Left colon (tissue), 2 donors: ENCODE measurements at regions not wholly inside any gene's neighbourhood (a gene's known extent, or its start where the extent isn't known, plus 50 kb on each side); places are given as distances from the start of the nearest gene placed in this dataset.

Experiments used
- ATAC-seq: fragments of 200-7000 bp; cut with Tn5 transposase; one replicate; pipeline ENCODE4 v1.9.1; 2020; ENCODE audit warnings: mild to moderate bottlenecking, moderate library complexity
- DNase-seq, 2 donors: peaks; one replicate each; pipeline ENCODE4 v3.0.0-alpha.2; 2020
- intact Hi-C, 2 donors: fragments of 100-400 bp; cut with DNase I in 1 of 2; cut with micrococcal nuclease in 1 of 2; formaldehyde crosslinking; loops; one replicate each; pipeline versions ENCODE4 v1.11.2 to v1.14.0; 2022; cut with DNase I, micrococcal nuclease
- donor health status: DM: no; HTN: no; CAD: no.
- donor health status: DM: yes; HTN: yes; CAD: no.

DNA sequence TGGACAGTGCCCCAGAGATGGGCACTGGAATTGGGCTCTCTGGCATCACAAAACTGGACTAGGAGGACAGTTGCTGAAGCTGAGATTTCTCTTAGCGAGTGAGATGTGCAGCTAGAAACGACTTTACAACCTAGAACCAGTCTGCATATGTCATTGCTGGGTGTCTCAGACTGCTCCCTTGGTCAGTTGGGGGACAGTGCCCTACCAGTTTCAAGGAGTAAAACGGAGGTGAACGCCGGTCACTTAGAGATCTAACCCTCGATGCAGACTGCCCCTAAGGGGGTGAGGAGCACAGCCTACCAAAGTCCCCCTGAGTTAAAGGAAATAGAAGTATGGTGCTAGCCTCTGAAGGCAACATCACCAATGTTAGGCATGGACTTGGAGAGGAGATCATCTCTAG, 704.4 kb upstream of the CDH9 start:
- intact Hi-C loops, result no loop called here
- ATAC-seq, result no peak
- no peak for DNase-seq

DNA sequence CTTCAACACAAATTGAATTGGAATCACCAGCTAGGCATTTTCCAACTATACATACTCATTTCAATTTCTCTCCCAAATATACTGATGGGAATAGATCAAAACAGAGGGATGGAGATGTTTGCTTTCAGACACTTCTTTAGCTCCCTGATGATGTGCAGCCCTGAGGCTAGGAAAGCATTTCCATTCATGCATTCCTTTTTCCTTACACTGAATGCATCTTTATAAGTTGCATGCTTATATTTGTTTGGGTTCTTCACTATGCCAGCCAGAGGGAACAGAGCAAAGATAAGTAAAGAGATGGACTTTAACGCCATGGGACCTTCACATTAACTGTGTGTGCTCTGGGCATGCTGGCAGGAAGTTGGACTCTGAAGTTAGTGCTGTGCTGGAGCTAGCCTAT, 696.5 kb upstream of the CDH9 start:
- intact Hi-C loops, result no loop called here
- no peak for ATAC-seq

DNA sequence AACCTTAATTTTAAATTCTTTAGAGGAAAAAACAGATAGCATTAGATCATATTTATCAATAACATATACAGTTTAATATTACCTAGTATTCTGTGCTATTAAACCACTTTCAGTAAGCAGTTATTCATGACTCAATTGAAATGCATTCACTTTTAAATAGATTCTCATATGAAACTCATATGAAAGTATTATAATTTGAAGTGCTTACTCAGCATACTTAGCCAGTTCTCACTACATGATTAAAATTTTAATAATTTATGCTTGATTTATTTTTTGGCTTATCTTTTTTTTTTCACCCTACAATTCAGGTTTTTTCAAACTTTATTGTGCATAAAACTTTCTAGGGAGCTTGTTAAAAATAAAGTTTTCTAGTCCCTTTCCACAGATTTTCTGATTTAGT, 694.9 kb upstream of the CDH9 start:
- intact Hi-C loops, result no loop called here
- ATAC-seq (no peak), DNase-seq (no peak)

More for the DNA sequence above, 696.5 kb upstream of the CDH9 start:
- no peak for DNase-seq

GRCh38 chr5:27727254-27727653, 688.9 kb upstream of the CDH9 start:
- ATAC-seq (no peak), DNase-seq (no peak)
- intact Hi-C loops, result no loop called here

DNA sequence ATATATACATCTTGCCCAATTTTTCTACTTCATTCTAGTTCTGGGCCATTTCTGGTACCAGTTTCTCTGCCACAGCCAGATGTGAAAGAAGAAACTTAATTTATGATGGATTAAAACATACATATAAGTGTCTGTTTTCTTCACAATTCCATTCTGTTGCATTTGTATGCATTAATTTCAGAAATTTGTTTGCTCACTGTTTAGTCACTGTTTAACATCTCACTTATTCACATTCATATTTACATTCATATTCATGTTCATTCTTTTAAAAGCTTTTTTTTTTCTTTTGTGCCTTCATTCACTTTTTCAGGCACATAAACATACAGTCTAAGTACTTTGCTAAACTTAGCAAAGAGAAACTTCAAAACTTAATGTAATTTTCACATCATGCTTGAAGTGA, 684.0 kb upstream of the CDH9 start:
- ATAC-seq (no peak), DNase-seq (no peak)
- intact Hi-C loops, result no loop called here

GRCh38 chr5:27708534-27708933, 670.1 kb upstream of the CDH9 start:
- DNase-seq (no peak), ATAC-seq (no peak)
- intact Hi-C loops, result no loop called here

GRCh38 chr5:27706832-27707231, 668.4 kb upstream of the CDH9 start:
- no peak for DNase-seq
- no peak for ATAC-seq
- intact Hi-C loops, result no loop called here

DNA sequence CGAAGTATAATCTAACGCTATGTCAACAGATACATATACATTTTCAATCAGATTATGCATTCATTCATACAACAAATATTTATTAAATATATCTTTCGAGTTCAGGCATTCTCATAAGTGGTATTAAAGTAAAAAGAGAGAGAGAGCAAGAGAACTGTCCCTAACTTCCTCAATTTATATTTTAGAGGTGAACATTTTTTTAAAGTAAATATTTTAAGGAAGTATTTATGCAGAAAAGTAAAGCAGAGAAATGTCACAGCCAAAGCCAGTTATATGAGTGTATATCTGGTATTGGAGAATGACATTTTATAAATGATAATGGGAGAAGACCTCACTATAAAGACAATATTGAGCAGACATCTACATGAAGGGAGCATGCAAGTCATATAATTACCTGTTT, 667.3 kb upstream of the CDH9 start:
- ATAC-seq, result no peak
- intact Hi-C loops, result no loop called here
- no peak for DNase-seq

- no peak for ATAC-seq
- intact Hi-C loops, result no loop called here
- no peak for DNase-seq
Observed at GRCh38 chr5:27701931-27702903, 663.8 kb upstream of the CDH9 start.

- ATAC-seq (no peak), DNase-seq (no peak)
- intact Hi-C loops, result no loop called here
Observed at GRCh38 chr5:27700526-27700925, 662.1 kb upstream of the CDH9 start.

- DNase-seq (no peak), ATAC-seq (no peak)
- intact Hi-C loops, result no loop called here
Observed at GRCh38 chr5:27682600-27682999, 644.2 kb upstream of the CDH9 start.

- ATAC-seq (no peak), DNase-seq (no peak)
- intact Hi-C loops, result no loop called here
Observed at GRCh38 chr5:27652505-27652904, 614.1 kb upstream of the CDH9 start.

- ATAC-seq (no peak), DNase-seq (no peak)
- intact Hi-C loops, result no loop called here
Observed at GRCh38 chr5:27639005-27639612, 600.7 kb upstream of the CDH9 start.

GRCh38 chr5:27619982-27620381, 581.6 kb upstream of the CDH9 start:
- ATAC-seq (no peak), DNase-seq (no peak)
- intact Hi-C loops, result no loop called here

DNA sequence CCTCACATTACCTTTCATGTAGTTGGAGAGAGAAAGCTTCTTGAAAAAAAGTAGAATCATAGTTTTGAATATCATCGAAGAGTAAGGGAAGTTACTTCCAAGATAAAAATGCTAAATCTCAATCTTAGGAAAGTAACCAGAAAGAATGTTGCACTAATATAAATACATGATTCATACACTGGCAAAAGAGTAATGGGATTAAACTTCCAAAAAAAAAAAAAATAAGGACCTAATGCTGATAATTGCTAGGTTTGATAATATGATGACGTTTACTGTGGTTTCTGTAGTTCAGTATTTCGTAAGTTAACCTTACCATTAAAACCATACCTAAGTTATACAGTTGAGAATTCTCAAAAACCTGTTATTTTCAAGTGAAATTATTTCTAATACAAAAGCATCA, 573.8 kb upstream of the CDH9 start:
- DNase-seq (no peak), ATAC-seq (no peak)
- intact Hi-C loops, result no loop called here

DNA sequence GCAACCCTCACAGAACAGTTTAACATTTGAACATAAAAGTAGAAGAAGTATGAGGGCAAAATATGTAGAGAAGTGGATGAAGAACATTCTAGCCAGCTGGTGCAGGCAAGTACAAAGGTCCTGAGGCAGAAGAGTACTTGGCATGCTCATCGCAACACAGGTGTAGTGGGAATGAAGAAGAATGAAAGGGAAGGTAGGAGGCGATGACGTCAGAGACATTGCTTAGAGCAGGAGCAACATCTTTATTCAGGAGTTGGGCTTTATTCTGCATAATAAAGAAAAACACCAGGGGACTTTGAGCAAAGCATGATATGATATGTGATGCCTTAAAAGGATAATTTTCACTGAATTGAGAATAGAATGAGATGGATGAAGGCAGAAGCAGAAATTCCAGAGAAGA, 570.6 kb upstream of the CDH9 start:
- intact Hi-C loops, result no loop called here
- ATAC-seq, result no peak
- DNase-seq, result no peak

DNA sequence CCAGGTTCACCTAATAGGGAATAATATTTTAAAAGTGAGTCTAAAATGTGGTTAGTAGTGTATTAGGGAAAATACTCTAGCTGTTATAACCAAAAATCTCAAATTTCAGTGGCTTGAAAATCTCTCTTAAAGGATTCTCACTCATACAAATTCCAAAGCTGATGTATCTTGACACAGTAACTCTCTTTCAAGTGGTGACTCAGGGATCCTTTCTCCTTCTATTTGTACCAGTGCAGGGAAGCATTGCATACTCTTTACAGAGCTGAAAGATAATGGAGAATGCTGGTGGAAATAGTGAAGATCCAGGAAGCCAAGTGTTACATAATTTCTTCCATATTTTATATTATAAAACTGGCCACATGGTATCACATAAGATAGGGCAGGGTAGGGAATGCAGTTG, 560.2 kb upstream of the CDH9 start:
- DNase-seq (no peak), ATAC-seq (no peak)
- intact Hi-C loops, result no loop called here

DNA sequence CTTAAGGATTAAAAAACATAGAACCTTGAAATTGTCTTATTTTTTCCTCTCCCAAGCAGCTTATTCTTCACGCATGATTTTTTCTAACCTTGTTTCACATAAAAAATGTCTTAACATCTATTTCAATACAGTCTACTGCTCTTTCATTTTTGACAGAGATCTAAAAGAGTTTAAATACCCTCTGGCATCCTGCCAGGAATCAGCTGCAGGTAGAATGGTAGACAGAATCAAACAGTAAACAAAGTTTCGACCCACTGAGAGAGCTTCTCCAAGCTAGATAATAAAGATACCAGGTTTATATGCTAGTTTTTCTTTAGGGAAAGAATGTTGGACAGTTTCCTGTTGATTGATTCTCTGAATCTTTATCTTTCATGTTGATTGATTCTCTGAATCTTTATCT, 555.8 kb upstream of the CDH9 start:
- intact Hi-C loops, result no loop called here
- no peak for ATAC-seq

DNA sequence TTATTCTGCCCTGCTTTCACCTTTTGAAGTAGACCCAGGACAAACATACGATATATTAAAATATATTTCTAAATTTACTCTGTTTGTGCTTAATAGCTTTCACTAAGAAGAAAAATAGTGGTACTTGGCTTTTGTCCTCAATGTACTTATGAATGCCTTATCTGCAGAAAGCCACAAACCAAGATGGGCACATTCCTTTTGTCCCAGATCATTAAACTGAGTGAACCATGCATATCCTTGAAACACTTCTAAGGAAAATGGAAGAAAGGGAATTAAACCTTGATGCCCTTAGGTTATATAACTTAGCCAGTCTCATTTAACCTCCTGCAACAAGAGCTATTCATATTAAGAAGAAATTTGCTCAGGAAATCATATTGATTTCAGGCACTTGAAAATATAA, 553.8 kb upstream of the CDH9 start:
- DNase-seq, result no peak
- intact Hi-C loops, result no loop called here
- ATAC-seq, result no peak

More for the DNA sequence above, 555.8 kb upstream of the CDH9 start:
- DNase-seq, result no peak

DNA sequence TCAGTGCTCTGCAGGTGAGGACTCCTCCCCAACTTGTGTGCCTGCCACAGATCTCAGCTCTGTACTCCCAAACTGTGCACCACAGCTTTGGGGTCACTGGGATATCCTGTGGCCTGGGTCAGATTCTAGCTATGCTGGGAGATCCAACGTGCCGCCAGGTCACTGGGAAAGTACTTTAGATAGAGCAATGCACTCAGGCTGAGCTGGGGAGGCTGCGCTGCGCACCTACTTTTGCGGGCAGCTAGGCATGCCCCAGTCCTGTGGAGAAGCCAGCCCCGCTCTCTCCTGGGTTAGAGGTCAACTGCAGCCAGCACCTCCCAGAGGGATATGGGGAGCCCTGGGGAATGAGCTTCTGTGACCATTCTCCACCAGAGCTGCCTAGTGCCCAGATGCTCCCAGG, 552.1 kb upstream of the CDH9 start:
- ATAC-seq (no peak), DNase-seq (no peak)
- intact Hi-C loops, result no loop called here

DNA sequence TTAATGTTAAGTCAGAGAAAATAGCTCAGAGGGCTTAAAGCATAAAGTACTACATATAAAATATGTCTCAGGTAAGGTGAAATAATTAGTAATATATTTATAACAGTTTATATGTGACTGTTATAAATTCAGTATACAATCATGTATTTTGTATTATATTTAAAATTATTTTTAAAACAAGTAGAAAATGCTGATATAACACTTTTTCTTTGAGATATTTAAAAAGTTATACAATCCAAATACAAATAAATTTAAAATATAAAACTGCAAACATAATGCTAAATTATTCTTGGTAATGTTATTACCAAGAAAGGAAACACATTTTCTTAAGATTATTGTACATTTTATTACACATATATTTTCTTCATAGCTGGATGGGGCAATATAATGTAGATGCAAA, 539.9 kb upstream of the CDH9 start:
- intact Hi-C loops, result no loop called here
- no peak for ATAC-seq
- no peak for DNase-seq
